Upper lobe of left lung (tissue), 4 donors: ENCODE measurements at regions not wholly inside any gene's neighbourhood (a gene's known extent, or its start where the extent isn't known, plus 50 kb on each side); places are given as distances from the start of the nearest gene placed in this dataset.

Experiments used
- CTCF ChIP-seq, 6 experiments: fragments of 450-650 bp in 4 of 6; fragments of 200-600 bp in 2 of 6; sonication (generic) in 2 of 6; IDR thresholded peaks; one replicate each; pipeline ENCODE4 v1.5.1; 2016 to 2019; ENCODE audit warnings: antibody characterized with exemption in 6 of 6
- EP300 ChIP-seq, 4 donors: sonication (generic); formaldehyde crosslinking; IDR thresholded peaks; one replicate each; pipeline ENCODE4 v1.5.1; 2017; ENCODE audit warnings: antibody characterized with exemption in 4 of 4, control low read depth in 2 of 4
- POLR2AphosphoS5 ChIP-seq, 2 donors: sonication (generic); formaldehyde crosslinking; IDR thresholded peaks; one replicate each; pipeline ENCODE4 v1.5.1; 2017; ENCODE audit warnings: antibody characterized with exemption in 2 of 2

GRCh38 chr19:28554321-28555091 lies 658.4 kb downstream of the UQCRFS1 start:
- TF ChIP-seq CTCF (IDR thresholded peaks at IDR 0.05) (no peak), EP300 (IDR thresholded peaks at IDR 0.05) (no peak), POLR2AphosphoS5 (IDR thresholded peaks at IDR 0.05) (no peak)
